ENCODE measurements at regions not wholly inside any gene's neighbourhood (a gene's known extent, or its start where the extent isn't known, plus 50 kb on each side); places are given as distances from the start of the nearest gene placed in this dataset.
"Not testable (repeated sequence)": the region's sequence is repeated elsewhere in the genome, so short reads cannot be mapped to it uniquely, and the experiment has no call there.

DNA sequence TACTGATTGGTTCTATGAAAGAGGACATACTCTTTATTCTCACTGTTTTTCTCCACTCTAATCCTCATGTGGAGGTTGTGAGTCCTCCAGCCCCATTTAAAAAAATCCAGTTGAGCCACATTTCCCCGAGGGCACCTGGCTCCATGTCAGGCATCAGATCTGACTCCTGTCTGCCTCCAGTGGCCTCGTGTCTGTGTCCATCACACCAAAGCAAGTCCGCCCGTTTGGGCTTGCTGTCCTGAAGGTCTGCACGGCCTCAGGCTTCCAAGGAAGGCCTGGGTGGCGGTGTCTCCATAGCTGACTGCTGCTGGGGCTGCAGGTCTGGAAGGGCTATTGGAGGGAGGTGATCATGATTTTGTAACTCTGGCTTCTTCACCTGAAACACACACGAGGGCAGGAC, 233.4 kb upstream of the PLGLB2 start:
- H3K4me3 ChIP-seq; H3K4me1 ChIP-seq; H3K36me3 ChIP-seq; in situ Hi-C loops (cut with MboI; ENCODE audit: low sequenced_read_pairs in 4 of 4); DNase-seq; H3K9me3 ChIP-seq; ATAC-seq; H3K27me3 ChIP-seq; H3K27ac ChIP-seq; intact Hi-C loops (cut with DNase I; ENCODE audit: low total_unique reads): not testable (repeated sequence)

DNA sequence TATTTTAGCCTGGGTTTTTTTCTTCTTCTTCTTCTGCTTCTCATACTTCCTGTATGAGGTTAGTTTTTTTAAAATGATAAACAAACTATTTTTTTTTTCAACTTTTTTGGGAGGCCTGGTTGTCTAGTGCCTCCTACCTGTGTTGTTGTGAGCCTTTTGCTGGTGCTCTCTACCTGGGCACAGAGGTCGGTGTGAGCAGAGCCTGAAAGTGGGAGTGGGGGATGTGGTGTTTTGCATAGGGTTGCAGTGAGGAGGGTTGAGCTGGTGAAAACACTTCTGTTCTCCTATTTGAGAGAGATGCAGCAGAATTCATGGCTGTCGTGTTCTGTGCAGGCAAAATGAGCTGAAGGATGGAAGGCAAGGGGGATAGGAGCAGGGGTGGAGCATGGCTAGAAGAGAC, 232.7 kb upstream of the PLGLB2 start:
- DNase-seq; H3K36me3 ChIP-seq; H3K9me3 ChIP-seq; H3K27ac ChIP-seq; ATAC-seq; in situ Hi-C loops (cut with MboI; ENCODE audit: low sequenced_read_pairs in 4 of 4); H3K27me3 ChIP-seq; intact Hi-C loops (cut with DNase I; ENCODE audit: low total_unique reads); H3K4me3 ChIP-seq; H3K4me1 ChIP-seq: not testable (repeated sequence)

DNA sequence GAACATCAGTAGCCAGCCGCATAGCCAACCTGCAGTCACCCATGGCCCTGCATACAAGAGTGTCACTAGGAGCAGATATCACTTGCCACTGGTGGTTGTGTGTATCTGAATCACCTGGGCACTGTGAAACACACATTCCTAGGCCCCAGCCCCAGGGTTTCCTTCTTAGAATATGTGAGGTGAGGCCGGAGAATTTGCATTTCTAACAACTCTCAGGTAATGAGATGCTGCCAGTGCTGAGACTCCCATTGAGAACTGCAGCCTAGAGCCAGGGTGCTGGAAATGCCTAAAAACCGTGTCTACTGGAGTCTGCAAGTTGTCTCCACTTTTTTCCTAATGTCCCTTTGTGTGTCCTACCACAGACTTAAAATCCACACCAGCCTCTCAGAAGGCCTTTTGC, 232.0 kb upstream of the PLGLB2 start:
- H3K9me3 ChIP-seq; H3K27ac ChIP-seq; H3K4me3 ChIP-seq; in situ Hi-C loops (cut with MboI; ENCODE audit: low sequenced_read_pairs in 4 of 4); H3K36me3 ChIP-seq; ATAC-seq; H3K27me3 ChIP-seq; H3K4me1 ChIP-seq; intact Hi-C loops (cut with DNase I; ENCODE audit: low total_unique reads); DNase-seq: not testable (repeated sequence)

DNA sequence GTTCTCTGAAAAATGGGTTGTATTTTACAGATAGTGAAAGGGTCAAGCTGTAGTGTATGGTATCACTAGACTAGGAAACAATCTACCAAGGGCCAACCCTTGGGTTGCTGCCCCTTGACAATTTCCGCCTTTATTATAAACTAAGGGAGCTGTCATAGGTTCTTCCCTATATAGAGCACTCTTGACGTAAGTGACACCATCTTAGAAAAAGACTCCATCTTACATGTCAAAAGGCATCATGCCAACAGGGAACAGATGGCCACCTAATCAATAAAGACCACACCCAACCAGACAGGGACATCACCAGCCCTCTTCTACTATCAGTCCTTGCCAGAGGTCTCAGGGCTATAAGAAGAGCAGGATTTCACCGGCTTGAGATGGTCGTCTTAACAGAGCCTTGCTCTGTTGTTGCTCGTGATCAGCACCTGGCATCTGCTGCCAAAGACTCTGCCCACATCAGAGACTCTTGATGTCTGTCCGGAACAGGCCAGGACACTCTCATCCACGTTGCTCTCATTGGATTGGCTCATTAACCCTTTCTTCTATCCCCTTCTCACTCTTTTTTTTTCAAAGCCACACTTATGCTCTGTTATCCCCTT, 231.4 kb upstream of the PLGLB2 start:
- in situ Hi-C loops (cut with MboI; ENCODE audit: low sequenced_read_pairs in 4 of 4); H3K27ac ChIP-seq; intact Hi-C loops (cut with DNase I; ENCODE audit: low total_unique reads); ATAC-seq; H3K9me3 ChIP-seq; H3K4me1 ChIP-seq; DNase-seq; H3K27me3 ChIP-seq; H3K36me3 ChIP-seq; H3K4me3 ChIP-seq: not testable (repeated sequence)

- in situ Hi-C loops (cut with MboI; ENCODE audit: low sequenced_read_pairs in 4 of 4); intact Hi-C loops (cut with DNase I; ENCODE audit: low total_unique reads); DNase-seq: not testable (repeated sequence)
Observed at GRCh38 chr2:87517438-87517837, 230.4 kb upstream of the PLGLB2 start.

DNA sequence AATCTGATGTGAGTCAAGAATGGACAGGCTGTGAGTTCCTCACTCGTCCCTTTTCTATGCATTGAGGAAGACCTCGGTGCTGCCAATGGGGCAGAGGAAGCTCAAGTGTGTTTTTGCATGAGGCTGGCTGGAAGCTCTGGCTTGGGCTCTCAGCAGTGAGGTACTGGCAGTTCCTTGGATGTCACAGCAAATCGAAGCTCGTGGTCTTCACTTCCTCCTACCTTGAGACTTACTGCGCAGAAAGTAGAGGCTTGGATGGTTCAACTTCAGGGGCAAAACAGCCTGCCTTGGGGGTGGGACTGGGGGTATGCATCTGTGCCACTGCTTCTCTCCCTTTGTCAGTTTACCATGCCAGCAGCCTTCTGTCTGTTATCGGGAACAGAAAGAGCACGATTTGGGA, 229.8 kb upstream of the PLGLB2 start:
- ATAC-seq; H3K36me3 ChIP-seq; in situ Hi-C loops (cut with MboI; ENCODE audit: low sequenced_read_pairs in 4 of 4); H3K4me3 ChIP-seq; intact Hi-C loops (cut with DNase I; ENCODE audit: low total_unique reads); H3K4me1 ChIP-seq; DNase-seq; H3K27me3 ChIP-seq; H3K9me3 ChIP-seq; H3K27ac ChIP-seq: not testable (repeated sequence)

More at GRCh38 chr2:87517438-87517837, 230.4 kb upstream of the PLGLB2 start:
- H3K27ac ChIP-seq, H3K9me3 ChIP-seq, H3K36me3 ChIP-seq, H3K4me3 ChIP-seq, H3K27me3 ChIP-seq, ATAC-seq, H3K4me1 ChIP-seq: not testable (repeated sequence)

GRCh38 chr2:87518547-87518946, 229.3 kb upstream of the PLGLB2 start:
- H3K36me3 ChIP-seq; intact Hi-C loops (cut with DNase I; ENCODE audit: low total_unique reads); H3K27ac ChIP-seq; H3K27me3 ChIP-seq; ATAC-seq; H3K9me3 ChIP-seq; in situ Hi-C loops (cut with MboI; ENCODE audit: low sequenced_read_pairs in 4 of 4); H3K4me1 ChIP-seq; DNase-seq; H3K4me3 ChIP-seq: not testable (repeated sequence)

DNA sequence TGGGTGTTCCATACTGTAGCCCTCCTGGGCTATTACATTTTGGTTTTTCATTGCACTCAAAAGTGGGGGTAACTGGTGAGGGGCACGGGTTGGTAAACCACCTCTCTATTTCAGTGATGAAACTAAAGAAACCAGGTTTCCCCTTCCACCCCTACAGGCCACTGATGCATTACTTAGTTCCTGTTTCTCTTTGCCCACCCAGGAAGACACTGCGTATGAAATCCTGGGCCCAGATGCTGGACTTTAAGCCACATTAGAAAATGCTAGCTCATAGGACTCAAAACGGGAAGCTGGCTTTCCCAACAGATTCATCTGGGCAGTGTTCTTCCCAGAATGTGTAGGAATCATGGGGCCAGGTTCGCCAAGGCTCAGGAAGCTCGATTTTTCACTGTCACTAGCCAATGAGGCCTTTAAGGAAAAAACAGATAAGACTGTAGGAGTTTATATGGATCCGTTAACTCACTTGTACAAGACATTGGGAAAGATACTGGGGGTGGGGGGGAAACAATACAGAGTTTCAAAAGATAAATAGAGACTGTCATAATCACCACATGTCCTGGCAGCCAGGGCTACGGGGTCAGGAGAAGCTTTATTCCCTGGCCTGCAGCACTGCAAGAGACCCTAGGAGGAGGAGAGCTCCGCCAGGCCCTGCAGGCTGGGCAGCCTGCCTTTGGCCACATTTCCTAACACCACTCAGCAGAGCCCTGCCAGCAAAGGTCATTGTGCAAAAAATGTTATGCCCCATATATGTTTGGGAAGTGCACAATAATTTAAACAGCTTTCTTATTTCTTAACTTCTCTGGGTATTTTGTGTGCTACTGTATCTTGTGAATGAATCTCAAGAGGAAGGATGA, 228.5 kb upstream of the PLGLB2 start:
- H3K27ac ChIP-seq; ATAC-seq; intact Hi-C loops (cut with DNase I; ENCODE audit: low total_unique reads): not testable (repeated sequence)

GRCh38 chr2:87521057-87521456, 226.8 kb upstream of the PLGLB2 start:
- intact Hi-C loops (cut with DNase I; ENCODE audit: low total_unique reads); H3K27me3 ChIP-seq; H3K27ac ChIP-seq; H3K4me3 ChIP-seq; H3K36me3 ChIP-seq; H3K9me3 ChIP-seq; H3K4me1 ChIP-seq; in situ Hi-C loops (cut with MboI; ENCODE audit: low sequenced_read_pairs in 4 of 4); DNase-seq; ATAC-seq: not testable (repeated sequence)

More for the DNA sequence above, 228.5 kb upstream of the PLGLB2 start:
- H3K27me3 ChIP-seq; H3K4me1 ChIP-seq; H3K4me3 ChIP-seq; H3K9me3 ChIP-seq; H3K36me3 ChIP-seq; DNase-seq; in situ Hi-C loops (cut with MboI; ENCODE audit: low sequenced_read_pairs in 4 of 4): not testable (repeated sequence)

- DNase-seq; H3K9me3 ChIP-seq; H3K4me3 ChIP-seq; H3K4me1 ChIP-seq; H3K36me3 ChIP-seq; ATAC-seq; intact Hi-C loops (cut with DNase I; ENCODE audit: low total_unique reads); H3K27ac ChIP-seq; in situ Hi-C loops (cut with MboI; ENCODE audit: low sequenced_read_pairs in 4 of 4); H3K27me3 ChIP-seq: not testable (repeated sequence)
Observed at GRCh38 chr2:87521489-87521888, 226.4 kb upstream of the PLGLB2 start.

DNA sequence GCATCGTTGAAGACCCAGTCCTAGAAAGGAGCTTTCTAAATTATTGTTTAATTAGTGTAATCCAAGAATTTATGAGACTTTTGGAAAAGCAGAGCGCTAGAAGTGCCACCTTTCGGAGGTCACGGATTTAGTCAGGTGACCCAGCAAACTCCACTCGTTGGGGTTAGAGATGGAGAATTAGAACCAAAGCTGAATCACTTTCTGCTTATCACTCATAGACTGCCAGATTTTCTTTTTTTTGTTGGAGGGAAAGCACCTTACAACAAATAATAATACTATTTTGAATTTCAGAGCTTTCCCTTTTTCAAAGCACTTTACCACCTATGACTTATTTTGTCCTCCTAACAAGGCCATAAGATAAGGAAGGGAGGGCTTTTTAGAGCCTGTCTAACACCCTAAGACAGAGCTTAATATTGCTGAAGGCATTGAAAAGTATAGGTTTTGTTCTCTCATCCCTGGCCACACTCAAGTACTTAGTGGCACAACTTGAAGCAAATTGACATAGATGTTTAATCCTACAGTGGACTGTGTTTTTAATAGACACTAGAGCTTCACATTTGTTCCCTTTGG, 223.2 kb upstream of the PLGLB2 start:
- H3K27ac ChIP-seq; H3K27me3 ChIP-seq; H3K36me3 ChIP-seq; H3K4me3 ChIP-seq; DNase-seq; ATAC-seq; in situ Hi-C loops (cut with MboI; ENCODE audit: low sequenced_read_pairs in 4 of 4); H3K9me3 ChIP-seq; intact Hi-C loops (cut with DNase I; ENCODE audit: low total_unique reads); H3K4me1 ChIP-seq: not testable (repeated sequence)
